ENCODE measurements at regions not wholly inside any gene's neighbourhood (a gene's known extent, or its start where the extent isn't known, plus 50 kb on each side); places are given as distances from the start of the nearest gene placed in this dataset.
"Not testable (repeated sequence)": the region's sequence is repeated elsewhere in the genome, so short reads cannot be mapped to it uniquely, and the experiment has no call there.

GRCh38 chr9:81423589-81424326 is 265.6 kb downstream of the TLE1 start:
- no peaks in the 10 kb centered on the region for H3K4me1 Mint-ChIP-seq
- DNase-seq (no peak), ATAC-seq (no peak)
- H3K27me3 Mint-ChIP-seq, result no peaks in the 10 kb centered on the region
- Histone ChIP-seq H3K9me3 (ENCODE audit: control insufficient read depth in 2 of 3, low read length in 3 of 3) (peaks cover 0 to 4% (median 0%) of the 10 kb centered on the region in 3 experiments), H3K27me3 (ENCODE audit: control insufficient read depth in 2 of 2, insufficient read depth in 2 of 2, low read length in 2 of 2) (no peaks in the 10 kb centered on the region), H3K27ac (ENCODE audit: low read depth, low read length) (no peak overlapping the region), H3K4me3 (ENCODE audit: low read length) (no peak overlapping the region), H3K36me3 (ENCODE audit: control insufficient read depth in 2 of 3, insufficient read depth in 3 of 3, low read length in 3 of 3) (no peaks in the 10 kb centered on the region), H3K4me1 (ENCODE audit: control insufficient read depth in 2 of 2, insufficient read depth in 2 of 2, low read length in 2 of 2) (no peaks in the 10 kb centered on the region)
- no peak overlapping the region for H3K27ac Mint-ChIP-seq
- ChIA-PET POLR2A (no interaction called here), CTCF (no interaction called here)
- intact Hi-C loops (cut with micrococcal nuclease), result no loop called here
- peaks cover 1 to 26% (median 12%) of the 10 kb centered on the region in 11 donors for H3K9me3 Mint-ChIP-seq
- no peak overlapping the region for H3K4me3 Mint-ChIP-seq
- H3K36me3 Mint-ChIP-seq, result no peaks in the 10 kb centered on the region

DNA sequence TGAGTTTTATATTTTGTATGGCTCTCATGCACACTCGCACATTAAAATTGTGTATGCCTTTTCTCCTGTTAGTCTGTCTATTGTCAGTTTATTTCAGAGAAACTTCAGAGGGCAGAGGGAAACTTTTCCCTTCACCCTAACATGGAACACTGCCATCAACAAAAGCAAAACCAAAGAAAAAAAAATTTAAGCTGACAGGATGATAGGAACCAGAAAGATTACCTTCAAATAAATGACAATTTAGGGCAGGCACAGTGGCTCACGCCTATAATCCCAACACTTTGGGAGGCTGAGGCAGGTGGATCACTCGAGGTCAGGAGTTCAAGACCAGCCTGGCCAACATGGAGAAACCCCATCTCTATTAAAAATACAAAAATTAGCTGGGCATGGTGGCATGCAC is 268.3 kb downstream of the TLE1 start:
- POLR2A ChIA-PET; H3K4me3 Mint-ChIP-seq; H3K27ac Mint-ChIP-seq; H3K4me1 ChIP-seq (ENCODE audit: control insufficient read depth in 2 of 2, insufficient read depth in 2 of 2, low read length in 2 of 2); H3K27me3 Mint-ChIP-seq; H3K27ac ChIP-seq (ENCODE audit: low read depth, low read length); CTCF ChIA-PET; H3K4me1 Mint-ChIP-seq; ATAC-seq; H3K36me3 Mint-ChIP-seq; DNase-seq; H3K36me3 ChIP-seq (ENCODE audit: control insufficient read depth in 2 of 3, insufficient read depth in 3 of 3, low read length in 3 of 3); H3K4me3 ChIP-seq (ENCODE audit: low read length); H3K27me3 ChIP-seq (ENCODE audit: control insufficient read depth in 2 of 2, insufficient read depth in 2 of 2, low read length in 2 of 2); intact Hi-C loops (cut with micrococcal nuclease); H3K9me3 ChIP-seq (ENCODE audit: control insufficient read depth in 2 of 3, low read length in 3 of 3): not testable (repeated sequence)
- peaks cover 1 to 19% (median 6%) of the 10 kb centered on the region in 11 donors for H3K9me3 Mint-ChIP-seq

DNA sequence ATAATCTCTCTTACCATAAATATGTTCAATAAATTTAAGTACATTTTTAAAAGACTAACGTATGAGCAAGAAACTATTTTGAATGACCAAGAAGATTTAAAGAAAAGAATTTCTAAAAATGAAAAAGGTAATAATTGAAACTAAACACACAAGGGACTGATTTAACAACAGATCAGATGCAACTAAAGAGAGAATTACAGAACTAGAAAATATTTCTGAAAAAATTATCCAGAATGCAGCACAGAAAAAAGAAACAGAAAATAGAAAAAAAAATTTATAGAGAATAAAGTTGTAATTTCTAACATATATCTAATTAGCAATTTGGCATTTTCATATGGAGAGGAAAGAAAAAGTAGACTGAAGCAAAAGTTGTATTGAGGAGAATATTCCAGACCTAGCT is 269.3 kb downstream of the TLE1 start:
- H3K27me3 ChIP-seq (ENCODE audit: control insufficient read depth in 2 of 2, insufficient read depth in 2 of 2, low read length in 2 of 2), result no peaks in the 10 kb centered on the region
- no peaks in the 10 kb centered on the region for H3K27me3 Mint-ChIP-seq
- ChIA-PET POLR2A (no interaction called here), CTCF (no interaction called here)
- no peaks in the 10 kb centered on the region for H3K36me3 Mint-ChIP-seq
- no peaks in the 10 kb centered on the region for H3K4me1 Mint-ChIP-seq
- H3K27ac Mint-ChIP-seq, result no peak overlapping the region
- H3K36me3 ChIP-seq (ENCODE audit: control insufficient read depth in 2 of 3, insufficient read depth in 3 of 3, low read length in 3 of 3), result no peaks in the 10 kb centered on the region
- ATAC-seq (no peak), DNase-seq (no peak)
- no peak overlapping the region for H3K4me3 Mint-ChIP-seq
- H3K9me3 ChIP-seq (ENCODE audit: control insufficient read depth in 2 of 3, low read length in 3 of 3), result no peaks in the 10 kb centered on the region
- no peak overlapping the region for H3K4me3 ChIP-seq (ENCODE audit: low read length)
- no peak overlapping the region for H3K27ac ChIP-seq (ENCODE audit: low read depth, low read length)
- no peaks in the 10 kb centered on the region for H3K4me1 ChIP-seq (ENCODE audit: control insufficient read depth in 2 of 2, insufficient read depth in 2 of 2, low read length in 2 of 2)
- intact Hi-C loops (cut with micrococcal nuclease), result no loop called here
- peaks cover 0 to 15% (median 0%) of the 10 kb centered on the region in 11 donors for H3K9me3 Mint-ChIP-seq

GRCh38 chr9:81417941-81418340 is 271.4 kb downstream of the TLE1 start:
- Histone ChIP-seq H3K4me3 (ENCODE audit: low read length) (no peak overlapping the region), H3K27ac (ENCODE audit: low read depth, low read length) (no peak overlapping the region), H3K9me3 (ENCODE audit: control insufficient read depth in 2 of 3, low read length in 3 of 3) (no peaks in the 10 kb centered on the region), H3K36me3 (ENCODE audit: control insufficient read depth in 2 of 3, insufficient read depth in 3 of 3, low read length in 3 of 3) (no peaks in the 10 kb centered on the region), H3K4me1 (ENCODE audit: control insufficient read depth in 2 of 2, insufficient read depth in 2 of 2, low read length in 2 of 2) (no peaks in the 10 kb centered on the region), H3K27me3 (ENCODE audit: control insufficient read depth in 2 of 2, insufficient read depth in 2 of 2, low read length in 2 of 2) (no peaks in the 10 kb centered on the region)
- Mint-ChIP-seq H3K27me3 (no peaks in the 10 kb centered on the region), H3K4me3 (no peak overlapping the region), H3K4me1 (no peaks in the 10 kb centered on the region), H3K27ac (no peak overlapping the region), H3K9me3 (peaks cover 0 to 11% (median 0%) of the 10 kb centered on the region in 11 donors), H3K36me3 (no peaks in the 10 kb centered on the region)
- CTCF ChIA-PET, result no interaction called here
- no peak for ATAC-seq
- DNase-seq, result no peak
- intact Hi-C loops (cut with micrococcal nuclease), result no loop called here
- POLR2A ChIA-PET, result no interaction called here

DNA sequence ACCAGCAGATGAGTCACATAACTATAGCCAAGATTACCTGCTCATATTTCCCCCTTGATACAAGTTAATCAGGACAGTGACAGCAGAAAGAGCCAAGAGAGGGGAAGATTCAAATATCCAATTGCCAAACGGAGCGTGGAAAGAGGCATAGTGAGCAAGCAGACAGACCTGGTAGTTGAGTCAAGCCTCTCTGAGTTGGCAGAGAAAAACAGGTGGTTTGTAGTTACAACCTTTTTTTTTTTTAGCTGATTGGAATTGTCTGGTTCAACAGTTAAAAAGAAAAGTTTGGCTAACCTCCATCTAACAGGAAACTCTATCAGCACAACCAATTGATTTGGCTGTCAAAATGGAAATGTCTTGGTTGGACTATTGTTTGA is 272.1 kb downstream of the TLE1 start:
- Mint-ChIP-seq H3K4me3 (no peak overlapping the region), H3K27ac (no peak overlapping the region), H3K27me3 (no peaks in the 10 kb centered on the region), H3K9me3 (peaks cover 0 to 10% (median 0%) of the 10 kb centered on the region in 11 donors), H3K36me3 (no peaks in the 10 kb centered on the region), H3K4me1 (no peaks in the 10 kb centered on the region)
- ATAC-seq (no peak), DNase-seq (no peak)
- intact Hi-C loops (cut with micrococcal nuclease), result no loop called here
- Histone ChIP-seq H3K4me3 (ENCODE audit: low read length) (no peak overlapping the region), H3K9me3 (ENCODE audit: control insufficient read depth in 2 of 3, low read length in 3 of 3) (no peaks in the 10 kb centered on the region), H3K36me3 (ENCODE audit: control insufficient read depth in 2 of 3, insufficient read depth in 3 of 3, low read length in 3 of 3) (no peaks in the 10 kb centered on the region), H3K4me1 (ENCODE audit: control insufficient read depth in 2 of 2, insufficient read depth in 2 of 2, low read length in 2 of 2) (no peaks in the 10 kb centered on the region), H3K27me3 (ENCODE audit: control insufficient read depth in 2 of 2, insufficient read depth in 2 of 2, low read length in 2 of 2) (no peaks in the 10 kb centered on the region), H3K27ac (ENCODE audit: low read depth, low read length) (no peak overlapping the region)
- ChIA-PET CTCF (no interaction called here), POLR2A (no interaction called here)

DNA sequence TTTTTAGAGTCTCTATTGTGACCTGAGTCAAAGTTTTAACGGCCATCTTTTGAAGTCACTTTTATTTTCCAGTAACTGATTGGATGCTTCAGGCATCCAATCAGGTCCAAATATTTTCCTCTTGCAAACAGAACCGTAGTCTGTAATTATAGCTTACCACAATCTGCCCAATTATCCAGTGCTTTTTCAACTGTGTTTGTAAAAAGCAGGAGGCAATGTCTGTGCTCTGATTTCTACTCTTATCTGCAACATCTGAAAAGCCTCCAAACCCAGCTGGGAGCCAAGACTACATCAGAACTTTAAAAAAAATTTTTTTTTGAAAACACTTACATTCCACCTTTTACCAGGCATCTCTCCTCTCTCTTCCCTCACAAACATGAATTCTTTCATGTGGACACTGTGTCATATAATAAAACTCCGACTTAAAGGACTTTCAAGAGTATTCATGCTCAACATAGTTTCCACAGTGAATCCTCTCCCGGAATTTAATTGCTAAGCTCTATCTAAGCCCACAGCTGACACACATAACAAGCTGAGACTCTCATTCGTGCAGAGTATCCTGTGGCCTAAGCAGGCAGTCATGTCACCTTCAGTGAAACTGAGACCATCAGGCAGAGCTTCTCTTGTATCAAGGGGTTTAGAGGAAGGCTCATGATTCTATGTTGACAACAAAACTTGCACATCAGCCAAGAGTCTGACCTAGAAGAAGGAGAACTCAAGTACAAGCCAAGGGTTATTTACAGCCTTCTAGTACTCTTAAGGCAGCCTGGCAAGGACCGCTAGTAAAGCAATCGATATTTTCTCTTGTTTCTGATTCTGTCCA is 272.7 kb downstream of the TLE1 start:
- Mint-ChIP-seq H3K27me3 (no peaks in the 10 kb centered on the region), H3K4me1 (no peaks in the 10 kb centered on the region), H3K4me3 (no peak overlapping the region), H3K36me3 (no peaks in the 10 kb centered on the region), H3K9me3 (peaks cover 0 to 8% (median 0%) of the 10 kb centered on the region in 11 donors), H3K27ac (no peak overlapping the region)
- Histone ChIP-seq H3K9me3 (ENCODE audit: control insufficient read depth in 2 of 3, low read length in 3 of 3) (no peaks in the 10 kb centered on the region), H3K4me3 (ENCODE audit: low read length) (no peak overlapping the region), H3K36me3 (ENCODE audit: control insufficient read depth in 2 of 3, insufficient read depth in 3 of 3, low read length in 3 of 3) (no peaks in the 10 kb centered on the region), H3K4me1 (ENCODE audit: control insufficient read depth in 2 of 2, insufficient read depth in 2 of 2, low read length in 2 of 2) (no peaks in the 10 kb centered on the region), H3K27me3 (ENCODE audit: control insufficient read depth in 2 of 2, insufficient read depth in 2 of 2, low read length in 2 of 2) (no peaks in the 10 kb centered on the region), H3K27ac (ENCODE audit: low read depth, low read length) (no peak overlapping the region)
- ChIA-PET CTCF (no interaction called here), POLR2A (no interaction called here)
- intact Hi-C loops (cut with micrococcal nuclease), result no loop called here
- no peak for ATAC-seq
- no peak for DNase-seq

DNA sequence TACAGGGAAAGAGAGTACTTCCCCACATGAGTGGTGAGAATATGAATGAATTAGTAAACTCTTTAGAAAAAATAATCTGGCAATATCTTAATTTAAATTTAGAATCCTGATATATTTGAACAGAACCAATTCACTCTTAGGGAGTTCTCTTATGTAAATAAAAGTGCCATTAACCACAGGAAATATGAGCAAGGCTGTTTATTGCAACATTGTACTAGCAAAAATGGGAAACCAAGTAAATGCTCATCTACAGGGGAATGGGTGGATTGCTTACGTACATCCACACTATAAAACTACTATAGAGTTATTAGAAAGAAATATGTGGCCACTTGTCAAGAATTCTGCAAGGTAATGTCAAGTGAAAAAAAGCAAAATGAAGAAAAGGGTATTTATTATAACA is 274.5 kb downstream of the TLE1 start:
- H3K27me3 ChIP-seq (ENCODE audit: control insufficient read depth in 2 of 2, insufficient read depth in 2 of 2, low read length in 2 of 2), result no peaks in the 10 kb centered on the region
- CTCF ChIA-PET, result no interaction called here
- no peaks in the 10 kb centered on the region for H3K9me3 ChIP-seq (ENCODE audit: control insufficient read depth in 2 of 3, low read length in 3 of 3)
- H3K27me3 Mint-ChIP-seq, result no peaks in the 10 kb centered on the region
- no peaks in the 10 kb centered on the region for H3K36me3 ChIP-seq (ENCODE audit: control insufficient read depth in 2 of 3, insufficient read depth in 3 of 3, low read length in 3 of 3)
- no peaks in the 10 kb centered on the region for H3K4me1 ChIP-seq (ENCODE audit: control insufficient read depth in 2 of 2, insufficient read depth in 2 of 2, low read length in 2 of 2)
- H3K9me3 Mint-ChIP-seq, result peaks cover 0 to 8% (median 0%) of the 10 kb centered on the region in 11 donors
- H3K27ac Mint-ChIP-seq, result no peak overlapping the region
- POLR2A ChIA-PET, result no interaction called here
- H3K4me3 Mint-ChIP-seq, result no peak overlapping the region
- H3K4me1 Mint-ChIP-seq, result no peaks in the 10 kb centered on the region
- DNase-seq (no peak), ATAC-seq (no peak)
- no peak overlapping the region for H3K27ac ChIP-seq (ENCODE audit: low read depth, low read length)
- intact Hi-C loops (cut with micrococcal nuclease), result no loop called here
- H3K4me3 ChIP-seq (ENCODE audit: low read length), result no peak overlapping the region
- H3K36me3 Mint-ChIP-seq, result no peaks in the 10 kb centered on the region

All from naive thymus-derived CD4-positive, alpha-beta T cell (primary cell).